GM10266 (cell line): ENCODE measurements at regions not wholly inside any gene's neighbourhood (a gene's known extent, or its start where the extent isn't known, plus 50 kb on each side); places are given as distances from the start of the nearest gene placed in this dataset.

ENCODE experiments used
- DNase-seq: peaks from one replicate; pipeline ENCODE4 v3.0.0; 2012; ENCODE audit errors: extremely low spot score
- TF ChIP-seq, protein P1 (sequence below): IDR thresholded peaks from 2 replicates; pipeline ENCODE4 v1.5.1; 2012; ENCODE audit warnings: mild to moderate bottlenecking, low read depth; ENCODE audit not compliant: control insufficient read depth, insufficient read depth; ENCODE audit errors: missing control alignments

- DNase-seq = no peak
- TF ChIP-seq, protein P1, sequence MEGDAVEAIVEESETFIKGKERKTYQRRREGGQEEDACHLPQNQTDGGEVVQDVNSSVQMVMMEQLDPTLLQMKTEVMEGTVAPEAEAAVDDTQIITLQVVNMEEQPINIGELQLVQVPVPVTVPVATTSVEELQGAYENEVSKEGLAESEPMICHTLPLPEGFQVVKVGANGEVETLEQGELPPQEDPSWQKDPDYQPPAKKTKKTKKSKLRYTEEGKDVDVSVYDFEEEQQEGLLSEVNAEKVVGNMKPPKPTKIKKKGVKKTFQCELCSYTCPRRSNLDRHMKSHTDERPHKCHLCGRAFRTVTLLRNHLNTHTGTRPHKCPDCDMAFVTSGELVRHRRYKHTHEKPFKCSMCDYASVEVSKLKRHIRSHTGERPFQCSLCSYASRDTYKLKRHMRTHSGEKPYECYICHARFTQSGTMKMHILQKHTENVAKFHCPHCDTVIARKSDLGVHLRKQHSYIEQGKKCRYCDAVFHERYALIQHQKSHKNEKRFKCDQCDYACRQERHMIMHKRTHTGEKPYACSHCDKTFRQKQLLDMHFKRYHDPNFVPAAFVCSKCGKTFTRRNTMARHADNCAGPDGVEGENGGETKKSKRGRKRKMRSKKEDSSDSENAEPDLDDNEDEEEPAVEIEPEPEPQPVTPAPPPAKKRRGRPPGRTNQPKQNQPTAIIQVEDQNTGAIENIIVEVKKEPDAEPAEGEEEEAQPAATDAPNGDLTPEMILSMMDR = no peak
Observed at GRCh38 chr2:145220496-145220895, 700.6 kb upstream of the ZEB2 start.

GRCh38 chr2:145207884-145208283 is 688.0 kb upstream of the ZEB2 start:
- no peak for DNase-seq
- TF ChIP-seq, protein P1 = no peak

DNA sequence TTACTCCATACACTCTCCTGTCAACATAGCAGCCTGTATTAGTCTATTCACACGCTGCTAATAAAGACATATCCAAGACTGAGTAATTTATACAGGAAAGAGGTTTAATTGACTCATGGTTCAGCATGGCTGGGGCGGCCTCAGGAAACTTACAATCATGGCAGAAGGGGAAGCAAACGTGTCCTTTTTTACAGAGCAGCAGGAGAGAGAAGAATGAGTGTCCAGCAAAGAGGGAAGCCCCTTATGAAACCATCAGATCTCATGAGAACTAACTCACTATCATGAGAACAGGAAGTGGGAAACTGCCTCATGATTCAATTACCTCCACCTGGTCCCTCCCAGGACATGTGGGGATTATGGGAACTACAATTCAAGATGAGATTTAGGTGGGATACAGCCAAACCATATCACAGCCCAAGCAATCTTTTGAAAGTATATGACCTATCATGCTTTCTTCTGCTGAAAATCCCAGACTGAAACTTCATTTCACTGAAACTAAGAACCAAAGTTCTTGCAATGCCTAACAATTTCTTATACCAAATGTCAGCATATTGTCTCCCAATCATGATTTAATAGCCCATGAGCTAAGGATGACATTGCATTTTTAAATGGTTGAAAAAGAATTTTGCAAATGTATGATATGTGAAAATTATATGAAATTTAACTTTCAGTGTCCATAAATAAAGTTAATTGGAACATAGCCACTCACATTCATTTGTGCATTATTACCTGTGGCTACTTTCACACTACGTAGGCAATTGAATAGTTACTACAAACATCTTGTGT is 686.8 kb upstream of the ZEB2 start:
- TF ChIP-seq, protein P1 = no peak
- DNase-seq = no peak

DNA sequence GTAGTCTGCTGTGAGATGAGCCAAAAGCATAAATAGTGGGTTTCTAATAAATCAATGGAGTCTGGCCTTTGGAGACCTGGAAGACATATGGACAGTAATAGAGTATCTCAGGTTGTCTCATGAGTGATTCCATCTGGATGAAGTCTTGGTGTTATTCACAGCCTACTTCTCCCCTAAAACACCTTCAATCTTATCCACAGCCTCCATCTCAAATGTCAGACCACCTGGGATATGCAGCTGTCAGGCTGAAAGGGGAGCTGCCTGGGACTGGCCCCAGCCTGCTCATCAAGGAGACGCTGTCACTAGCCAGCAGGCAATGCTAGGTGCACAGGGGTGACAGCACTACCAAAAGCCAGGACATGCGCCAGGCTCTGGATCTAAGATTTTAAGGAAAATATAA is 684.0 kb upstream of the ZEB2 start:
- TF ChIP-seq, protein P1 = no peak
- DNase-seq = no peak

GRCh38 chr2:145199827-145200706 is 680.1 kb upstream of the ZEB2 start:
- no peak for DNase-seq
- TF ChIP-seq, protein P1 = no peak

DNA sequence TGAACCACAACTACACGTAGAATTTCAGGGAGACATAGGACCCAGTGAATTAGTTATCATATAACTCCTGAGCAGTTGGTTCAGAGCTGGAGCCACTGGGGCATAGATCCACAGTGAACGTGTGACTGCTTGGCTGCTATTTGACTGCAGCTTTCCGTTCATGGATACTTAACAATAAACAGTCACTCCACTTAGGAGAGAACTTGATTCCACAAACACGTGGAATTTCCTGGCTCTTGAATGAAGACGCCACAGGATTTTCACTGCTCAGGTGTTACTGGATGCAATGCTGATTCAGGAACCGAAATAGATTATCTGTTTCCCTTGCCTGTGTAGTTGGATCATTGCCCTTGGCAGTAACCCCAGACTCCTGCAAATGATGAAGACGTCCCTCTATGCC is 679.1 kb upstream of the ZEB2 start:
- DNase-seq = no peak
- TF ChIP-seq, protein P1 = no peak

GRCh38 chr2:145198555-145198954 is 678.6 kb upstream of the ZEB2 start:
- no peak for DNase-seq
- TF ChIP-seq, protein P1 = no peak
